ENCODE measurements at regions not wholly inside any gene's neighbourhood (a gene's known extent, or its start where the extent isn't known, plus 50 kb on each side); places are given as distances from the start of the nearest gene placed in this dataset.

- no peak for DNase-seq (ENCODE audit: unreplicated experiment)
- BruUV-seq (replicated peaks): no TSS peak
- ChIA-PET CTCF (interaction anchor here (0.7 kb wide), 1 partner anchor 1336 kb away, joined by 3 read pairs; no protein-coding TSS in a partner anchor), POLR2A (no interaction called here)
- no peak for TF ChIP-seq CTCF (IDR thresholded peaks at IDR 0.05; ENCODE audit: unreplicated experiment)
- no peaks in the 10 kb centered on the region for H3K36me3 Mint-ChIP-seq (ENCODE audit: insufficient read depth, unreplicated experiment)
- no peak overlapping the region for H3K4me3 Mint-ChIP-seq (ENCODE audit: unreplicated experiment)
- H3K9me3 Mint-ChIP-seq (ENCODE audit: unreplicated experiment): no peaks in the 10 kb centered on the region
- intact Hi-C loops (cut with micrococcal nuclease): no loop called here
- H3K27ac Mint-ChIP-seq (ENCODE audit: low read depth, unreplicated experiment): no peak overlapping the region
- peaks cover 7% of the 10 kb centered on the region for H3K4me1 Mint-ChIP-seq (ENCODE audit: insufficient read depth, unreplicated experiment)
- H3K27me3 Mint-ChIP-seq (ENCODE audit: insufficient read depth, unreplicated experiment): no peaks in the 10 kb centered on the region
These were observed 65.0 kb upstream of the L3MBTL4 start for GRCh38 chr18:6479699-6480098.

GRCh38 chr18:6482198-6482977 lies 67.7 kb upstream of the L3MBTL4 start:
- H3K36me3 Mint-ChIP-seq (ENCODE audit: insufficient read depth, unreplicated experiment): no peaks in the 10 kb centered on the region
- BruUV-seq (replicated peaks): no TSS peak
- H3K27ac Mint-ChIP-seq (ENCODE audit: low read depth, unreplicated experiment): no peak overlapping the region
- H3K4me1 Mint-ChIP-seq (ENCODE audit: insufficient read depth, unreplicated experiment): peaks cover 14% of the 10 kb centered on the region
- CTCF ChIA-PET: no interaction called here
- POLR2A ChIA-PET: no interaction called here
- DNase-seq (ENCODE audit: unreplicated experiment): peak; percentile 65
- peak; percentile 61 for TF ChIP-seq CTCF (IDR thresholded peaks at IDR 0.05; ENCODE audit: unreplicated experiment)
- intact Hi-C loops (cut with micrococcal nuclease): loop anchor here (1.0 kb wide), 1 partner anchor 603 kb away; no protein-coding TSS in a partner anchor
- H3K4me3 Mint-ChIP-seq (ENCODE audit: unreplicated experiment): peak overlapping the region; percentile 30
- H3K9me3 Mint-ChIP-seq (ENCODE audit: unreplicated experiment): no peaks in the 10 kb centered on the region
- no peaks in the 10 kb centered on the region for H3K27me3 Mint-ChIP-seq (ENCODE audit: insufficient read depth, unreplicated experiment)

GRCh38 chr18:6484659-6485058 lies 69.9 kb upstream of the L3MBTL4 start:
- CTCF ChIA-PET: no interaction called here

GRCh38 chr18:6486313-6486712 lies 71.6 kb upstream of the L3MBTL4 start:
- ChIA-PET POLR2A (no interaction called here), CTCF (interaction anchor here (1.8 kb wide), 1 partner anchor 399 kb away, joined by 6 read pairs; no protein-coding TSS in a partner anchor)
- H3K27me3 Mint-ChIP-seq (ENCODE audit: insufficient read depth, unreplicated experiment): no peaks in the 10 kb centered on the region
- no peak for TF ChIP-seq CTCF (IDR thresholded peaks at IDR 0.05; ENCODE audit: unreplicated experiment)
- BruUV-seq (replicated peaks): no TSS peak
- intact Hi-C loops (cut with micrococcal nuclease): no loop called here
- DNase-seq (ENCODE audit: unreplicated experiment): no peak
- H3K4me1 Mint-ChIP-seq (ENCODE audit: insufficient read depth, unreplicated experiment): peaks cover 10% of the 10 kb centered on the region
- no peaks in the 10 kb centered on the region for H3K9me3 Mint-ChIP-seq (ENCODE audit: unreplicated experiment)
- H3K36me3 Mint-ChIP-seq (ENCODE audit: insufficient read depth, unreplicated experiment): no peaks in the 10 kb centered on the region
- no peak overlapping the region for H3K4me3 Mint-ChIP-seq (ENCODE audit: unreplicated experiment)
- H3K27ac Mint-ChIP-seq (ENCODE audit: low read depth, unreplicated experiment): no peak overlapping the region

More at GRCh38 chr18:6484659-6485058, 69.9 kb upstream of the L3MBTL4 start:
- no peak for DNase-seq (ENCODE audit: unreplicated experiment)
- Mint-ChIP-seq H3K4me1 (ENCODE audit: insufficient read depth, unreplicated experiment) (peaks cover 10% of the 10 kb centered on the region), H3K9me3 (ENCODE audit: unreplicated experiment) (no peaks in the 10 kb centered on the region), H3K27ac (ENCODE audit: low read depth, unreplicated experiment) (no peak overlapping the region), H3K27me3 (ENCODE audit: insufficient read depth, unreplicated experiment) (no peaks in the 10 kb centered on the region), H3K36me3 (ENCODE audit: insufficient read depth, unreplicated experiment) (no peaks in the 10 kb centered on the region), H3K4me3 (ENCODE audit: unreplicated experiment) (no peak overlapping the region)
- intact Hi-C loops (cut with micrococcal nuclease): no loop called here
- no peak for TF ChIP-seq CTCF (IDR thresholded peaks at IDR 0.05; ENCODE audit: unreplicated experiment)
- no TSS peak for BruUV-seq (replicated peaks)
- POLR2A ChIA-PET: no interaction called here

All from MCF 10A (cell line).